ENCODE measurements at regions not wholly inside any gene's neighbourhood (a gene's known extent, or its start where the extent isn't known, plus 50 kb on each side); places are given as distances from the start of the nearest gene placed in this dataset.

DNA sequence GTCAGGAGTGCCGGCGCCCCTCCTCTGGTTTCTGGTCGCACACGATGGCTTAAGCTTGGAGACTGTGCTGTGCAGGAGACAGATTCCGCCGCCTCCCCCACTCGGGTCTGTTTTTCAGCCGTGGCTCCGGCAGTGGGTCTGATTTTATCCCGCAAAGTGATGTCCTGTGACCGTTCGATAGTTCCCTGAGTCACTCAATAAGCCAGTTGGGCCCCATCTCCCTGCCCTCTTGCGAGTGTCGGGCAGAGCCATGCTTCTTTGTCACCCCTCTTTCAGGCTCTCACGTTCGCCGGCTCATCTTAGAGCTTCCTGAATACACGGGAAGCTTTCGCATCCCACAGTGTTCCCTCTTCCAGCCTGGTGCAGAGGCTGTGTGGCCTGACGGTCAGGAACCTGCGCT, 127.8 kb upstream of the RFLNA start:
- DNase-seq, result no peak

DNA sequence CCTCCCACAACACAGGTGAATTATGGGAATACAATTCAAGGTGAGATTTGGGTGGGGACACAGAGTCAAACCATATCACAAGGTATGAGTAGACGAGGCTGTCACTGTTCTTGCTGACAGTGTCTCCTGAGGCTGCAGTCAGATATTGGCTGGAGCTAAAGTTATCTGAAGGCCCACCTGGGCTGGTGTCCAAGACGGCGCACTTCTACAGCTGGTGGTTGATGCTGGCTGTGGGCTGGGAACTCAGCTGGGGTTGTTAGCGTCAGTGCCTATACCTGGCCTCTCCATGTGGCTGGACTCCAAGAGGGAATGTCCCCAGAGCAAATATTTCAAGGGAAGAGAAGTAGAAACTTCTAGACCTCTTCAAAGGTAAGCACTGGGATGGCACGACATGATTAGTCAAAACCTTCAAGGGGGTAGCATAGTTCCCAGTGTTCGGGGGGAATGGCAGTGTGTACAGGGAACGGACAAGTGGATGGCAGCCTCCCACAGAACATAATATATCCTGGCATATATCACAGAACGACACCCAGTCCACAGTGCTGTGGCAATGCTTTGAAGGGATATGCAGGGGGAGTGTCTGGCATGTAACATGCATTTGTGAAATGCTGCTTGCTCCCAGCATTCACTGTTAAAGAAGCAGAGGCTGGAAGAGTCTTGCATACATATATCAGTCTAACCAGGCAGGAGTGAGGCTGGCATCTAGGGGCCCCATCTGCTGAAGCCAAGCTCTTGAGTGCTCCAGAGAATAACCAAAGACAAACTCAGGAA, 126.7 kb upstream of the RFLNA start:
- DNase-seq, result no peak

DNA sequence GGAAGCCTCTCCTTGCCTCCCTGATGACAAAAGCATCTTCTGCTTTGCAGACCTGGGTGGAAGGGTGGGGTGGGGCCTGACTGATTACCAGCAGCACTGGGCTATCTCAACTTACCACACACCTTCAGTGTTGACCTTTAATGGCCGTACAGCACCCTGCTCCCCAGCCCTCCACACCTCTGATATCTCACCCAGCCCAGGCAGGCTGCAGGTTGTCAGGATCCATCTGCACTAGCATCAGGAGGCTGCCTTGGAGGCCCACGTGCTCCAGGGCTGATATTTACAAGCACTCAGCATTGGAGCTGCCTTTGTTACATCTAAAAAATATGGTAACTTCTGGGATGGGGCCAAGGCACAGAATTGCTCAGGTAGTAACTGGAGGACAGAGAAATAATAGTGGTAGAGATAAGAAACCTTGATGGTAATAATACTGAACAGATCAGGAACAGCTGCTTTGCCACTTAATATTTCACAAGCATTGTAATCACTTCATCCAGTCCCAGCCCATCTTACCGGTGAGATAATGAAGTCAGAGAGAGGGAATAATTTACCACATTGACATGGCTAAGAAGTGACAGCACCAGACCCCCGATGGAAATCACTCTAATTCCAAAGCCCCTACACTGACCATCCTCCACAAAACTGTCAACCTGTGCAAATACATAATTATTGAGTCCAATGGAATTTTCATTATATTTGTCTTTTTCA, 125.2 kb upstream of the RFLNA start:
- DNase-seq, result no peak

DNA sequence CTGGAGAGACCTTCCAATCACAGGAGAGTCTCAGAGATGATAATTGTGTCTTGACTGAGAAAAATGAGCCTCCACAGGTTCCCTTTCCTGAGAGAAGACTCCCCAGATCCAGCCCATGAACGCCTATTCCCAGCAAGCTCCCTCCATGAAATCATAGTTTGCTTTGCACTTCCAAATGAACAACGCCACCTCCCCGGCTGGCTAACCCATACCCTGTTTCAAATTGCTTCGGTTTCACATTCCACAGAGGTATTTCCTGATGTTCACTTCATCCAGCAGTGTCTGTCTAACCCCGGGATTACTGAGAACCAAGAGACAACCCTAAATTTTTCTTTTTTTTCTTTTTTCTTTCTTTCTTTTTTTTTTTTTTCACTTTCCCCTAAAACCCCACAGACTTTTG, 124.1 kb upstream of the RFLNA start:
- no peak for DNase-seq

DNA sequence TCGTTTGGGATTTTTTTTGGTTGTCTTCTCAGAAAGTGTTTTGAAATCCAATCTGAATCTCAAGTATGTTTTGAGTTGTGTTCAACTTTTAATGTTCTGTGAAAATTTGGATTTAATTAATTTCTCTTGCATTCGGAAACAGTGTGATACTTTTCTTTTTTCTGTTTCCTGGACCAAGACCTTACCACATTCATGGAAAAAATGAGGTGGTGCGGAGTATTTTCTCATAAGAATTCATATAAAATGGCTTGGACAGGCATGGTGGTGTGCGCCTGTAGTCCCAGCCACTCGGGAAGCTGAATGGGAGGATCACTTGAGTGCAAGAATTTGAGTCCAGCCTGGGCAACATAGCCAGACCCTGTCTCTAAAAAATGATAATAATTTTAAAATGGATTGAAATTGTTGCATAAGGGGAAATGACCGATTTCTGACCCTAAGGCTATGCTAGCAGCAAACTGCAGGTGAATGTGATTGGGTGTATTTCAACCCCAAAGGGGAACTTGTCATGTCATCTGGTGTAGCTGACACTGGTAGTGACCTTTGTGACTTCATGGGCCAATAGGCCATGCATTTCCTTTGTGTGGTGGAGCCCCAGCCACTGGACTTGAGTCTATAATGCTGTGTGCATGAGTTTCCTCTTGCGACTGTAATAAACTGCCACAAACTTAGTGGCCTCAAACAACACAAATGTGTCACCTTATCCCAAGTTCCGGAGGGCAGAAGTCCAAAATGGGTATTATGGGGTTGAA, 123.5 kb upstream of the RFLNA start:
- DNase-seq, result no peak

DNA sequence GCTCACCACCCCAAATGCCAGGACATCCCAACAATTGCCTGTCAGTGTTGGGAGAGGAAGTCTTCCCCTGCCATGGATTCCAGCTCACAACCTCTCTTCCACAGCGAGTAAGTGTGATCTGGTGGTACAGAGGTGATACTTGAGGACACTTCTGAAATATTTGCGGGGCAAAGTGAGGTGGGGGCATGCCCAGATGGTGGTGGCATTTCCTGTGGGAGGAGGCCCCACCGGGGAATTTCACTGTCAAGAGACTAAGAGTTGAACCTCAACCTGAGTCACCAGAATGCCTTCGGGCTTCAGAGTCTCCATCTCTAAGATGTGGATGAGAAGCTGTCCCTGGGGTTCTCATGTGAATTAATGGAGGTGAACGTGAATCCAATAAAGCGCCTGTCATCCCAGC, 122.3 kb upstream of the RFLNA start:
- no peak for DNase-seq

DNA sequence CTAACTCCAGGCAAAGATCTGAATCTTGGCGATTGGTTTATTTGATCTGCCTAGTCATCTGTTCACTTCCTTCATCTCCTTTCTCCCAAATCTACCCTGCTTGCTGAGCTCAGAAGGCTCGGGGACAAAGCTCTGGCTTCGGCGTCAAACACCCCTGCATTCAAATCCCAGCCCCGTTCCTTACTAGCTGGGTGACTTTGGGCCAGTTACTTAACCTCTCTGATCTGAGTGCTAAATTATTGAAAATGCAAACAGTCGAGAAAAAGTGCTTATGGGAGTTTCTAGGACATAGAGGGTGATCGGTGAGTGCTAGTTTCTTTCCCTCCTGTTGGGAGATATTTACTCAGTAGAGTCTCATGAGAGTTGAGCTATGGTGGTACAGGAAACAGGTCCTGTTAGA, 121.2 kb upstream of the RFLNA start:
- DNase-seq, result no peak

DNA sequence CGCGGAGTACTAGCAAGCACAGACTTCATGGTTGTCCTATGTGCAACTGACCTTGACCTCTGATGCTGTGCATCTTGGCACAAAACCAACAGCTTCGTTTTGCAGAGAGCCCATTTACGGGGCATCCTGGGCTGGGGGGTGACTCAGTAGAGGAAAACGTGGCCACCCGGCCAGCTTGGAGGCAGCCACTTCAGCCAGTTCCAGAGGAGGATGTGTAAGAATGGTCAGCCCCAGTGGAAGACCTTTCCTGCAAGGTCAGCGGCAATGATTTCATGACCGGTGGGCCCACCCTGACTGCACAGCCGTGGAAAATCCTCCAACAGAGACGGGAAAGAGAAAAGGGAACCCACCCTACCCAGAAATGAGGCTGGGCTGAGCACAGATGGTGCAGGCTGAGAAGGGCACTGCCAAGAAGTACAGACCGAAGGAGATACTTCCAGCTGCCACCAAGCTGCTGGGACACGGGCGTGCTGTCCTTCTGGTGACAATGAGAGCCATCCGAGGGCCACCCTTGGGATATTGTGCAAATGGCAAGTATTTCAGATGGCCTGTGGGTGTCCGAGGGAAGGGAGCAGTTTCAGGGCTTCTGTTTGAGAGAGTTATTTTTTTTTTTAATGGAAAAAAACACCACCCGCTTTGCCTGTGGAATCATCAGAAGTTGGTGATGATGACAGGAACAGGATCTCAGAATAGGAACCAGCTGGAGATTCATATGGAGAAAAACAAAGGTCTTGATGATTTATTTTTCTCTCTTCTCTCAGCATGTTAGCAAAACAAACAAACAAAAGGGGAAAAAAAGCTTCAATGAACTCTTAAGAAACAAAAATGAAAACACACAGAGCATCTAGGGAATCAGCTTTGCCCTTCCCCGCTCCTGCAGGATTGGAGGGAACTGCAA, 120.2 kb upstream of the RFLNA start:
- no peak for DNase-seq

DNA sequence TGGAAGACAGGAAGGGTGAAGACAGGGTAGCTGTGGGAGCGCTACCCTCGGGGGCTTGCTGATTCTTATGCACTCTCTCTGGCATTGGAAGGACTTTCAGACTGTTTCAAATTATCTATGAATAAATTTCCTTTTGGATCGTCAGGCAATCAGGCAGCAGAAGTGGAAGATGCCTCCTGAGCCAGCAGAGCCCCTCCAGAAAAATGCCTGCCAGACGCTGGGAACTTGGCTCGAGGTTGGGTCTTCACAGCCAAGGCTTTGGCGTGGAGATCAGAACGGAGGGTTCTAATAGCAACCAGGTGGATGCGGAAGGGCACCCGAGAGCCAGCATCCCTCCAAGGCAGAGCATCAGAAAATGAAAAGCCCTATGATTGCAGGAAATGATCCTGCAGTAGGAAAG, 119.2 kb upstream of the RFLNA start:
- no peak for DNase-seq

DNA sequence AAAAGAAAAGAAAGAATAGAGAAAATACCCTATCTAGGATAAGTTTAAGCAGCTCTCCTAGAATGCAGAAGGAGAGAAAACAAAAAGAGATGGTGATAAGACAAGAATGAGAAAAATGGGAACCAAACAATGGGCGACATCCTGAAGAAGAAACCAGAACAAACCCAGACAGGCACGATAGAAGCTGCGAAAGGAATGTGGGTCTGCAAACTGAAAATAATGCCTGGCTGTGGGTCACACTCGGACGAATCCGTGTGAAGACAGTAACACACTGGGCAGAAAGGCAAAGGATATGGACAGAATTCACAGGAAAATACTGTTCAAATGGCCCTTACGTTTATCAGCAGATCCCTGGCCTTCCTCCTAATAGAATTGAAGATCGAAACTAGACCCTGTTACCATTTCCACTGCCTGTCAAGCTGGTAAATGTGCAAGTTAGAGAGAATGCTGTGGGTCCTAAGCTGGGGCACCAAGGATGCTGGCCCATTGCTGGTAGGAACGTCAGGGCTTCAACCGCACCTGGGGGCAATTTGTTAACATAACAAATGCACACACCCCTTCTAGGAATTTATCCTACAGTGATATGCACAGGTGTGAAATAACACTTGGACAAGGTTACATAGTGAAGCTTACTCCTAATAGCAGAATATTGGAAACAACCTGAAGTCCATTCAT, 117.5 kb upstream of the RFLNA start:
- DNase-seq, result no peak

DNA sequence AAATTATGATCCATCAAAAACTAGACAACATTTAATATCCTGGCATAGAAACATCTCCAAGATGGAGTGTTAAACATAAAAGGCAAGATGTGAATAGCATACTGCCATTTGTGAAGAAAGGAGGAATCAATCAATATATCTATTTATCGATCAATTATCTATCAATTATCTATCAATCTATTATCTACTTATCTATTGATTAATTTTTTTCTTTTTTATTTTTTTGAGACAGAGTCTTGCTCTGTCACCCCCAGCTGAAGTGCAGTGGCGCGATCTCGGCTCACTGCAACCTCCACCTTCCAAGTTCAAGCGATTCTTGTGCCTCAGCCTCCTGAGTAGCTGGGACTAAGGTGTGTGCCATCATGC, 117.0 kb upstream of the RFLNA start:
- DNase-seq, result no peak

DNA sequence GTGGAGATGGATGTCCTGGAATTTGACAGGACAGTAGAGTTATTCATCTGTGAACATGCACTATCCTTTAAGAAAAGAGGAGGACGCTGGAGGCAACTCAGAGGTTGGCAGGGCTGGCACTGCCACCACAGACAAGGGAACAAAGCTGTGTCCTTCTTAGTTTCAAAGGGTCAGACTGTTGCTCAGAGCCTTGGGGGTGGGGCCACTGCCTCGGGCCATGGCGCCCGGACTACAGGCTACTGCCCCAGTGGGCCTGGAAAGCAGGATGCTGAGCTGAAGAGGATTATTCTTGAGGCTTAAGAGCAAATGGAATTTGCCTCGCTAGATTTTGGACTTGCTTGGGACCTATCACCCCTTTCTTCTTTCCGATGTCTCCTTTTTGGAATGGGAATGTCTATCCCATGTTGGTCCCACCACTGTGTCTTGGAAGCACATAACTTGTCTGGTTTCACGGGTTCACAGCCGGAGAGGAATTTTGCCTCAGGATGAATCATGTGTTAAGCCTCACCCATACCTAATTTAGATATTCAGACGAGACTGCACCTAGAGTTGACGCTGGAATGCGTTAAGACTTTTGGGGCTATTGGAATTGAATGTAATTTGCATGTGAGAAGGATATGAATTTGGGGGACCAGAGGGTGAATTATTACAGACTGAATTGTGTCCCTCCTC, 114.8 kb upstream of the RFLNA start:
- no peak for DNase-seq

DNA sequence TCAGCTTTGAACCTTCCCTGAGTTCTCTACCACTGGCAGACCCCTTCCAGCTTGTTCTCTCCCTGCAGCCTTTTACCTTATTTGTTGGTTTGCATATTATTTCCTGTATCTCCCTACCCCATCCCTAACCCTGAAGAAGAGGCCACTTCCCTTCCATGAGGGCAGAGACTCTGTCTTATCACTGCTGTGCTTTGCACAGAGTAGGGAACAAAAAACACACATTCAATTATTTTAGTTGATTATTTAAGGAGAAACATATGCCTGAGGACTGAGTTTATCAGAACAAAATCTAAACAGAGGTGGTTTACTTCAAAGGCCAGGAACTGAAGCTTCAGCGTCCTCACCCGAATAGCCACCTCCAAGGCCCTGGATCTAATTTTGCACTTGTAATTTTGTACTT, 111.7 kb upstream of the RFLNA start:
- DNase-seq, result no peak

DNA sequence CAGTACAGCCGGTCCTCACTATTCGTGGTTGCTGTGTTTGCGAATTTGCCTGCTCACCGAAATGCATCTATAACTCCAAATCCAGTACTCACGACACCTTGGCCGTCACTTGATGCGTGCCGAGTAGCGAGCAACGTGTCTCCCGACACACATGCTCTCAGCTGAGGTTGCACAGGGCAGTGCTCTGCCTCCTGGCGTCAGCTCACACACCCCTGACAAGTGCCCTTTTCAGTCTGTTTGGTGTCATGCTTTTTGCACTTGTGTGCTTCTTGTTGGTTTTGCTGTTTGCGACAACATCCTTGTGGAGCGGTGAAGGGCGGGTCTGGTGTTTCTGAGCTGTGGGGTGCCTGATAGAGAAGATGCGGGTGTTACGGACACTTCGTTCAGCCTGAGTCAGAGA, 110.4 kb upstream of the RFLNA start:
- DNase-seq, result no peak

DNA sequence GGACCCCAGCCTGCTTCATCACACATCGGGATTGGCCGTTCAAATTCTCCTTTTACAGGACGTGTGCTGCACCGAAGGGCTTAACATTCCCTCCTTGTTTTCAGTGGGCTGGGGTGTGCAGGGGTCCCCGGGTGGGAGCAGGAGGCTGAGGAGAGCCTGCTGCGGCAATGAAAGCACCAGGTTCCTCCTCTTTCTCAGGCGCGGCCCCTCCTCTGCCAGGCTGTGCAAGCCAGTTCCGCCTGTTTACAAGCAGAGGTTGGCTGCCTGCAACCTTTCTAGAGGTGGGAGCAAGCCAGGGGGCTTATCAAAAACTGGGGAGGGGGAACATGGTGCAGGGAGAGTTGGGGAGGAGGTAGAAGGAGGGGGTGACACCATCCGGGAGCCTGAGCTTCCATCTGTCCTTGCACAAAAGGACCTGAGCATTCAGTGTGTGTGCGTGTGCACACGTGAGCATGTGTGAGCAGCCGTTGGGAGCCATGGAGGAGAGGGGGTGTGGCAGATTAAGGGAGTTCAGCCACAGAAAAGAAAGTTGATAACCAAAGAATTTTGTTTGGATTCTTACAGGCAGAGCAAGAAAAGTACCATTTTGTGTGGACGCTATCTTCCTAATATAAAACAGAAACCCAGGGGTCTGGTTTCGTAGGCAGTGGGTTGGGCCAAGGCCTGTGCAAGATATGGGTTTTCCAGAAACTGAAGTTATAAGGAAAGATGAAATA, 108.8 kb upstream of the RFLNA start:
- DNase-seq, result no peak

DNA sequence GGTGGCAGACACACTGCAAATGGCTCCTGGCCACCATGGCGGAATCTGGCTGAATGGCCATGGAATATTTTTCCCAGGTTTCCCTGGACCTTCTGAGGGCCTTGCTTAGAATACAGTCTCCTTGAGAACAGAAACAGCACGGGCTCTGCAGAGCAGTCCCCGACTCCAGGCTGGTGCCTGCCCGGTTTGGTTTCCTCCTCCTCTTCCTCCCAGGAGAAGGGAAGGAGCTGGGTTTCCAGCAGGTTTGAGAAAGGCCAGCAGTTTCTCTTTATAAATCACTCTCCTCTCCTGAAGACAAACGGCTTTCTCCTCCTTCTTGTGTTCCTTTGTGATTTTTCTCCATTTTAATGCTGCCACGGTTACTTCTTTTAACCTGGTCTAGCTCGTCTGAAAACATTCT, 106.8 kb upstream of the RFLNA start:
- no peak for DNase-seq

DNA sequence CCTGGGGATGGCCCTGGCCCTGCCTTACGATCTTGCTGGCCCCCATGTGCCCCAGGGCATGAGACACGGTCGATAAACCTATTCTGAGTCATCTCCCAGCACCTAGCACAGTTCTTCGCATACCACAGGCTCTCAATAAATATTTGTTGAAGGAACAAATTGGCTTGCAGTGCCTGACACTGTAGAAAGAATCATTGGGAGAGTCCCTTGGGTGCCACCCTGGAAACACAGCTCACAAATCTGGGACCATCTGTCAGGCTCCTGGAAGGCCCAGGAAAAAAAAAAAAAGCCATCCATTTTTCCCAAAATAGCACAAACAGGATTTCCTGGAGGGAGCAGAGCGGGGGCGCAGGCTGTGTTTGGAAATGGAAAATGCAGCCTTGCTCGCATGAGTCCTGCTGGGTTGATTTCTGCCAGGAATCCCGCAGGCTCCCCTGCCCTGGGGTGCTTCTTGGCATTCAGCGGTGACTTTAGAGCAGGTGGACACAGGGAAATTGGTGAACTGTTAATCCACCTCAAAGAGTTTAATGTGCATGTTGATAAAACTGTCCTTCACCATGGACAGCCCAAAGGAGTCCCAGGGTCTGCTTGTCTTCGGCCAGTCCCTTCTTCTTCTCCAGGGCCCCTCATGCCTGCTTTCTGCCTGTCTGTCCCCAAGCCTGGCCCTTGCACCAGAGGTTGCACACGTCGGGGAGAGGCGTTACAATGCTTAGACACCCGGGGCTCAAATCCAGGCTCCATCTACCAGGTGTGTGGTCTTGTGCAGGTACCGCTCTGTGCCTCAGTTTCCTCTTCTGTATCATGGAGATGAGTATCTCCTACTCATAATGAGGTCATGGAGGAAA, 106.1 kb upstream of the RFLNA start:
- DNase-seq, result no peak

DNA sequence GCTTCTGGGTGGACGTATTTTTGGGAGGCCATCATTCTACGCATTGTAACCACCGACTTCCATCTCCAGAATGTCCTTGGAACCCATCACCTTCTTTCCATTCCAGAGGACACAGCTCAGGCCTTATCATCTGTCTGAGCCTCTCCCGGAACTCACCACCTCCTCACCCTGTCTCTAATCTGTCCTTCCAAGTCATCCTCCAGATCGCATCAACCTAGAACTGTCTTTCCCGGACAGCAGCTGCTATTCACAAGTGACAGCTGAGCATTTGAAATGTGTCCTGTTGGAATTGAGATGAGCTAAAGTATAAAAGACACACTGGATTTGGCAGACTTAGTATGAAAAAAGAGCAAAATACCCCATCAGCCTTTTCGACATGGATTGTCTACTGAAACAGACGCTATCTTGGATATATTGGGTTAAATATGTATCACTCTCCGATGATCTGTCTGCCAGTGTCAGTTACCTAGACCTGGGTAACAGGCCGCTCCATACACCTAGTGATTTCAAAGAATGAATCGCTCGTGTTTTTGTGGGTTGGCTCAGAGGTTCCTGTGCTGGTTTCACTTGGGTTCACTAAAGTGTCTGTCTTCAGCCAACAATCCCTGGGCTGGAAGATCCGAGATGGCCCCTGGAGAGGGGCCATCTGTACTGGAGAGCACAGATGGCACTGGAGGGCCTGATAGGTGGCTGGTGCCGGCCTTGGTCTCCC, 104.4 kb upstream of the RFLNA start:
- DNase-seq, result no peak

DNA sequence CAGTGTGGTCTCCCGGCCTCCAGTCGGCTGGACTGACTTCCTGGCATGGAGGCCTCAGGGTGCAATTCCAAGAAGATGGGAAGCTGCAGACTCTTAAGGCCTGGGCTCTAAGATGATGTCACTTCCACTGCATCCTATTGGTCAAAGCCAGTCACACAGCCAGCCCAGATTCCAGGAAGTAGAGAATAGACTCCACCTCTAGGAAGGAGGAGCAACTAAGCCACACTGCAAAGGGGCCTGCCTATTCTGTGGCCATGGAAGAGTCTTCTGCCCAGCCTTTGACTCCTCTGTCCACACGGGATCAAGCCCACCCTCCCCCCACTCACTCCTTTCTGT, 103.9 kb upstream of the RFLNA start:
- no peak for DNase-seq

DNA sequence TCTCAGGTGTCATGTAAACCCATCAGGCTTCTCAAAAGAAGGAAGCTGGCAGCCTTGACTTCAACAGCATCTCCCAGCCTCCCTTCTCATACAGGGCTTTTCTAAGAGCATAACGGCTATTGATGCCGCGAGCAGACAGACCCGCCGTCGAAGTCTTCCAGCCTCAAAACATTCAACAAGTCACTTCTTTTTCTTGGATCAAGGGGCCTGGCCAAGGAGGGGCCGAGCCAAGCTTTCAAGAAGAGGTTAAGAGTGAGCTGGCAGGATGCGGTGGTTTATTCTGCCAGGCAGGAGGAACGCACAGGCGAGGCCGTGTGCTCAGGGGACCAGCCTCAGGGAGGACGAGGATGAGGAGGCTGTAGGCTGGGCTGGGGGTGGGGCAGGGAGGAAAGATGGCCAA, 102.9 kb upstream of the RFLNA start:
- DNase-seq, result no peak

All from NCI-H2029 treated with DMSO at 0.1 percent for 48 hours (cell line).